NCI-H82 treated with DMSO at 0.1 percent for 48 hours (cell line): ENCODE measurements at regions not wholly inside any gene's neighbourhood (a gene's known extent, or its start where the extent isn't known, plus 50 kb on each side); places are given as distances from the start of the nearest gene placed in this dataset.
"Not testable (repeated sequence)": the region's sequence is repeated elsewhere in the genome, so short reads cannot be mapped to it uniquely, and the experiment has no call there.

Source experiments
- DNase-seq: peaks from one replicate; lab custom pipeline; 2025; ENCODE audit not compliant: unreplicated experiment; lab: John Stamatoyannopoulos, UW

DNA sequence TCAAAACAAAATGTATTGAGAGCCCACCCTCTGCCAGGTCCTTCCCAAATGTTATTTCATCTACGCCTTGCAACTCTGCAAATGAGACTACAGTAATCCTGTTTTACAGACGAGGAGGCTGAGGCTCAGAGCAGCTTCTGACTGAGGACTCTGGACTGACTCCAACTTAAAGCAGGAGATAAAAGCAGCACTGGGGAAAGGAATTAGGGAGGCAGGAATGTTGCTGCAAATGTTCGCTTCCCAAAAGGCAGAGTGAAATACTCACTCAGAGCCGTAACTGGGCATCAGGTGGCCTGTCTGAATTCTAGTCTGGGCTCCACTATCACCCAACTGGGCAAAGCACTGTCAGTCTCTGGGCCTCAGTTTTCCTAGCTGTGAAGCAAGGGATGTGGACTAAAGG lies 94.7 kb upstream of the SRD5A3 start:
- DNase-seq: peak; percentile 68

DNA sequence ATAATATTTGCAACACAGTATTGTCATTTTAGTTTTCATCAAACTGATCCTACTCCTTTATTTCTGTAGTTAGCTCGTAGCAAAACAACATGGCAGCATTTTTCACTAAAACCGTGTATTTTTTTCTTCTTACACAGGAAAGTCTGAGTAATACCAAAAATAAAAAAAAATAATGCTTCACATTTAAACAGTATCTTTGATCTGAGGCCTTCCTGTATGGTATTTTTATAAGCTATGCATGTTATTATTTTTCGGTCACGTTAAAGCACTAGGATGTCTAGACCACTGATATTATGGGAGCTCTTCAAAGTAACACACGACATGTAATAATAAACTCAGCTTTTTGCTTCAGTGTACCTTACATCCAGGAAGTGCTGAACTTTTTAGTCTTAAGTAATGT lies 94.1 kb upstream of the SRD5A3 start:
- no peak for DNase-seq

DNA sequence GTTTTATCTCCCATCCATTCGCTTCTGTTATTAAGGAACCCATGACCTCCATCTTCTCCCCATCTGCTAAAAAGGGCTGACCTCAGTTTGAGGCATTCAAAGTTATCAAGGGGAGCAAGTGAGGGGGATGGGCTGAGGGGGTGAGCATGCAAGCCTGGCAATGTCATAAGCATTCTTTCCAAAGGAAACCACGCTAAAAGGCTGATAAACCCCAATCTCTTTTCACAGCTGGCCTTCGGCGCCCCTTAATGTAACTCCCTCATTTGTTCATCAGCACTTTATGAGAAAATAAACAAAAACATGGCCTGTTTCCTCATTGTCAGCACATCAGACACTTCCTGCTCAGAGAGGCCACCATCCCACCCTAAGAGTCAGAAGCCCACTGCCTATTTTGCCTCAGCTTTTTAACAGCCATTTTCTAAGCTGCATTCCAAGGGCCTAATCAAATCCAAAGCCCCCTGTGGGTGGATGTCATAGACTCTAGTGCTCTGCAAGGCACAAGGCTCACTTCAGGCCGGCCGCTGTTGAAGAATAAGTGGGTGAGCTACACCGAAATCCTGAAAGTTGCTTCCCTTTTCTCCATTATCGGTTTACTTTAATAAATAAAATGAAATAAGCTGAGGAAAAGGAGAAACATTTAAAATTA lies 92.0 kb upstream of the SRD5A3 start:
- no peak for DNase-seq

DNA sequence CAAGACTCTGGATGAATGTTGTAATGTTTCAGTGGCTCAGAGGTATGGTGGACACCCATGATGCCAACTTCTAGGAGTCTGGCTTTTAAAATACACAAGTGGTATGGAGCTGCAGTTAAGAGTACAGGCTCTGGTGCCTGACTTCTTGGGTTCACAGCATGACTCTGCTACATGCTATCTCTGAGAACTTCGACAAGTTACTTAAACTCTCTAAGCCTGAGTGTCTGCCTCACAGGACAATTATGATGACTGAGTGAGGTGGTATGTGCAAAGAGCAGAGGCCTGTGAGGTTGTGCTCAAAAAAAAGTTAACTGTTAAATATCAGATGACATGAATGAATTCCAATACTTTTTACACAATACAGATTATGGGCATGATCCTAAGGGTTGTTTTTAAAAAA lies 90.9 kb upstream of the SRD5A3 start:
- DNase-seq: no peak

DNA sequence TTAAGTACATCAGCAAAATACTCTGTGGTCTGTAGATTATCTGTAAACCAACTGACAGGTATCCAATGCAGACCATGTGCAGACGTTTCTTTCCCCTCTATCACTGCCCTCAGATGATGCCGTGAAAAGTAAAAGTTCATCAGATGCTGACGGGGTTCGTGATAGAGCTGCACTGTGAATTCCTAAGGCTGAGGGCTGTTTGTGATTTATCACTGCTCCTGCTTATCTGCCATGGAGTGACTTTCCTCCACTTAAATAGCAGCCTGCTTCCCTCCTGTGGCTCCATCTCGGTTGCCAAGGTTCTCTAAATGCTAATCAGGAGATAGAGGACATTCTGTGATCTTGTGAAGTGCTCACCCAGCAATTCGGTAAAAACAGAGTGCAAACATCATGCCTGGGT lies 89.3 kb upstream of the SRD5A3 start:
- DNase-seq: no peak

DNA sequence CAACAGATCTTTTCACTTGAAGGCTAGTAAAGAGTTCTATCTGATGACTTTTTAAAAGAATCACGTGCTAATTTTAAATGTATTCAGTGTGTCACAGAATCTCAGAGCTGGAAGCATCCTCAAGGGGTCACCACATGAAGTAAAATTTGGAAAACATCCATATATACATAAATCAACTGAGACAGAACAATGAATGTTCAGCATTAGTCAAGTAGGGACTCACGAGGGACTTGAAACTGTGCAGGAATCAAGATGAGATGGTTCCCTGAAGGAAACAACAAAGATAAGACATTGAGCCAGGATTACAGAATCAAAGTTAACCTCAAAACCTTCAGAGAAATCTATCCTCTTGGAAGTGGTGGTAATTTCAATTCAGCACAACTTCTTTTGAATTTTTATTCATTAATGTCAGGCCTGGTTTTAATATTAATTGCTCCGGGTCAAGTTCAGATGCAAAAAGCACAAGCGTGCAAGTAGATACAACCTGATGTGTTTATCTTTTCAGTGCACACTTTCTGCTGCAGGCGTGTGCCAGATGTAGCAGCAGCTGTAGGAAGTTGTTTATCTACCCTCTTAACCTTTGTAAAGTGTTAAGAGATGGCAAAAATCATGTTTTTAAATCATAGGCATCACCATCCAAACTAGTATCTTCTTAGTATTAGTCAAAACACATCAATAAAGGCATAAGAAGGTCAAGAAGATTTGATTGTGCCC lies 87.7 kb upstream of the SRD5A3 start:
- DNase-seq: no peak

DNA sequence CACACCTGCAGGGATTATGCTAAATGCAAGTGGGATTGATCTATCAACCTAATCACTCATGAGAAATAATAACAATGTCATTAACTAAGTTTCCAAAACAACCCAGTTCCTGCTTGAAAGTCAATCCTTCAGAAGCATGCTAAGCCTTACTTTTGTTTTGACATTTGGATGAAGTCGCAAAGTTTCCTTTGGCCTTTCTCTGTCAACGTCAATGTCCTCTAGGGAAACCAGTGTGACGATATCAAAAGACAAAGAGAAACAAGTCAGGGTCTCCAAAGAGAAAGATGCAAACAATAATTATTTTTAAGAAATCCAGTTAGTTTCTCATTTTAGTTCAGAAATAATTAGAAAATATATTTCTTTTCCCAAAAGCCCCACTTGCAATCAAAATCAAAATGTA lies 86.7 kb upstream of the SRD5A3 start:
- DNase-seq: no peak

DNA sequence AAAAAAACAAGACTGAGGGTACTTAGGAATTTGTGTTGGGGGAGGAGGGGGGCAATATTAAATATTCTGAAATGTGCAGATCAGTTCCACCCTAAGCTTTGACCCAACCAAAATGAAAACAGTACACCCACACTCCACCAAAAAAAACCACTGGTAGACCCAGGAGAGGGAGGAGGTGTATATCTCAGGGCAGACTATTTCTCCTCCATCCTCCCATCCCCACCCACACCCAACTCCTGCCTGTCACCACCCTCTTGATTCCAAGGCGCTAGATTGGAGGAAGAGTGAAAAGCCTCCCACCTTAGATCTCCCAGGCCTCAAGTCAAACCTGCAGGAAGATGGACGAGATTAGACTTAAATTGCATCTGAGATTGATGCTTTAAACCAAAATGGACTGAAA lies 76.6 kb upstream of the SRD5A3 start:
- no peak for DNase-seq

DNA sequence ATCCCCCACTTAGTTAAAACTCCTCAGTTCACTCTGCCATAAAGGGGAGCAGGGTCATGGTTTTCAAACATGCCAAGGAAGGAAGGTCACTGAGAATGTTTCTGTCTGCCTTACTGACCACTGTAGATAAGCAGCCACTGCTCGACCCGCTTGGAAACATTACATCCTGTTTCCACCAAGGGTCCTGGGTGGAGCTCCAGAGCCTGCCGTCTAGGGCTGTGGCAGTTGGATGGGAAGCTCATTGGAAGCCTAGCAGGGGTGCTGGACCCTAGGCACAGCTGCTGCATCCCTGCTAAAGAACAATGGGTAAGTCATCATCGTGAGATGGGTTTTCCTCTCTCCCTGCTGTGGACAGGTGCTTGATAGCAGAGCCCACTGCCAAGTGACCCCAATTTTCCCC lies 76.0 kb upstream of the SRD5A3 start:
- no peak for DNase-seq

DNA sequence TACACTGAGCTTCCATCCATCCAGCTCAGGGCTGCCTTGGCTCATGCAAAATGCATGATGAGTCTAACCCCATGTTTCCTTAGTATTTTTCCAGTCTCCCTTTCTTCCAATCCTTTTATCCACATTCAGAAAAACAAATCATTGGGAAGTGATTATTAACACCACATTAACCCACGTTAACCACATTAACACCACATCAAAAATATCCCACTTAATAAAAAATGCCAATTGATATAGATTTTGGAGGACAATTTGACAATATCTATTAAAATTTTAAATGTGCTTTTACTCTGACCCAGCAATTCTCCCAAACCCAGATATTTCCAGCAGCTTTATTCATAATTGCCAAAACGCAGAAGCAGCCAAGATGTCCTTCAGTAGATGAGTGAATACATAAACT lies 75.6 kb upstream of the SRD5A3 start:
- no peak for DNase-seq

DNA sequence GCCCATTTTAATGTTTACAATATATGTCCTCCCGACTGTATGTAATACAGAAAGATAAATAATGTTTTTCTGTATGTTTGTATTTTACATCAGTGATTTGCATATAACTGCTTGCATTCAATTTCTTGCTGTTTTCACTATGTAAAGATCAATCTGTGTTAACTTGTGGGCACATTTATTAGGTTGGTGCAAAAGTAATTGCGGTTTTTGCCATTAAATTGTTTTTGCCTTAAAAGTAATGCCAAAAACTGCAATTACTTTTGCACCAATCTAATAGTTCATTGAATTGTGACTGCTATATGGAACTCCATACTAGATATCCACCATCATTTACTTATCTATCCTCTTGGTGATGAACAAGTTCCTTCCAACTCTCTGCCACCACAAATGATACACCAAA lies 73.9 kb upstream of the SRD5A3 start:
- no peak for DNase-seq

DNA sequence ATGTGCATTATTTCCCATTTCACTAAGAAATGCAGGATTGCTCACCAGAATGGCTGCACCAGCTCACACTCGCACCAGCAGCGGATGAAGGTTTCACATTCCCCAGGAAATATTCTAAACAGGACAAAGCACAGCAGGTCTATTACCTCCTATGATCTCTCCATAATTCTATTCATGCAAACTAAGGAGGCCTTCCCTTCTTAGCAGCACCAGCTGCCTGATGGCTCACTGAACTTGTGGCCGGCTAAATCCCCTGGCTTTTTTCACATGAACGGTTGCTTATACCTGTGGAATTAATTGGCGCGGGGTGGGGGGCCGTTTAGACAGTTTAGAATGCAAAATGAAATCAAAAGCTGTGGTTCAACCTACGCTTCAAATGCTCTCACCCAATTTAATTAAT lies 73.5 kb upstream of the SRD5A3 start:
- DNase-seq: no peak

DNA sequence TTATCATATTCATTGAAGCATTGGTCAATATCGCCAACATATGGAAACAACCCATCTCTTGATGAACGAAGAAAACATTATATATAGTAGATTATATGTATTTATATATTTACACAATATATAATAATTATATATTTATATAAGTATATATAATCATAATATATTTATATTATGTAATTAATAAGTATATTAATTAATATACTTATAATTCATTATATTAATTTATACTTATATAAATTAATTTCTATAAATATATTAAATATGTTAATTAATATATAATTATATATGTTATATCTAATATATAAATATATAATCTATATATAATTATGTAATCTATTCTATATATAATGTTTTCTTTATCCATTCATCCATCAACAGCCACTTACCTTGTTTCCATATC lies 69.0 kb upstream of the SRD5A3 start:
- DNase-seq: no peak

DNA sequence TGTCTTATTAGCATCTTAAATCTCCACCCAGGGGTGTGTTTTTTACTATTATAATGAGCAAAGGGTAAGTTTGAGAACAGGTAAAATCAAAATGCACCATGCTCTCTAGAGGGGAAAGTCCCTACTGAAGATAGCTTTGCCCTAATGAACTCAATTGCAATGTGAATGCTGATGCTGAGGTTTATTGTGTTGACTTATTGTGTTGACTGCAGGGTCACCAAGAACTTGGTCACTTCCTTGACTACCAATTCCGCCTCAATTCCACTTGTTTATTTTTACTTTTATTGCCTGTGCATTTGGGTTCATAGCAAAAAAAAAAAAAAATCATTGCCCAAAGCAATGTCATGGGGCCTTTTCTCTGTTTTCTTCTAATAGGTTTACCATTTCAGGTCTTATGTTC lies 67.7 kb upstream of the SRD5A3 start:
- no peak for DNase-seq

DNA sequence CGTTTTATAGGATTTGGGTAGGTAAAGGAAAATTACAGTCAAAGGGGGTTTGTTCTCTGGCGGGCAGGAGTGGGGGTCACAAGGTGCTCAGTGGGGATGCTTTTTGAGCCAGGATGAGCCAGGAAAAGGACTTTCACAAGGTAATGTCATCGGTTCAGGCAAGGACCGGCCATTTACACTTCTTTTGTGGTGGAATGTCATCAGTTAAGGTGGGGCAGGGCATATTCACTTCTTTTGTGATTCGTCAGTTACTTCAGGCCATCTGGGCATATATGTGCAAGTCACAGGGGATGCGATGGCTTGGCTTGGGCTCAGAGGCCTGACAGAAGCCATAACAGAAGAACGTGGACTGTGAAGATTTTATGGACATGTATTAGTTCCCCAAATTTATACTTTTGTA lies 65.6 kb upstream of the SRD5A3 start:
- DNase-seq: not testable (repeated sequence)

DNA sequence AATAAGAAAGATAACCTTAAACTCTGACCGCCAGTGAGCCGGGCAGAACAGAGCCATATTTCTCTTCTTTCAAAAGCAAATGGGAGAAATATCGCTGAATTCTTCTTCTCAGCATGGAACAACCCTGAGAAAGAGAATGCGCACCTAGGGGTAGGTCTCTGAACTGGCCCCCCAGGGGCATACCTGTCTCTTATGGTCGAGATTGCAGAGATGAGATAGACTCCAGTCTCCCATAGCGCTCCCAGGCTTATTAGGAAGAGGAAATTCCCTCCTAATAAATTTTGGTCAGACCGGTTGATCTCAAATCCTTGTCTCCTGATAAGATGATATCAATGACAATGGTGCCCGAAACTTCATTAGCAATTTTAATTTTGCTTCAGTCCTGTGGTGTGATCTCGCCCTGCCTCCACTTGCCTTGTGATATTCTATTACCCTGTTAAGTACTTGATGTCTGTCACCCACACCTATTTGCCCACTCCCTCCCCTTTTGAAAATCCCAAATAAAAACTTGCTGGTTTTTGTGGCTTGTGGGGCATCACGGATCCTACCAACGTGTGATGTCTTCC lies 64.8 kb upstream of the SRD5A3 start:
- DNase-seq: not testable (repeated sequence)

DNA sequence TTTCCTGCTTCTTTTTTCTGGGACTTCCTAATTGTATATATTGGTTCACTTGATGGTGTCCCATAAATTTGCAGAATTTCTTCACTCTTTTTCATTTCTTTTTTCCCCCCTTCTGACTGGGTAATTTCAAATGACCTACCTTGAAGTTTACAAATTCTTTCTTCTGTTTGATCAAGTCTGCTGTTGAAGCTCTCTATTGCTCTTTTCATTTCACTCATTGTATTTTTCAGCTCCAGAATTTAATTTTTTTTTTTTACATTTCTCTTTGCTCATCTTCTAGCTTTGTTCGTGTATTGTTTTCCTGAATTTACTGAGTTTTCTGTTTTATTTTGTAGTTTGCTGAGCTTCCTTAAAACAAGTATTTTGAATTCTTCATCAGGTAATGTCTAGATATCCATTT lies 61.7 kb upstream of the SRD5A3 start:
- DNase-seq: no peak

DNA sequence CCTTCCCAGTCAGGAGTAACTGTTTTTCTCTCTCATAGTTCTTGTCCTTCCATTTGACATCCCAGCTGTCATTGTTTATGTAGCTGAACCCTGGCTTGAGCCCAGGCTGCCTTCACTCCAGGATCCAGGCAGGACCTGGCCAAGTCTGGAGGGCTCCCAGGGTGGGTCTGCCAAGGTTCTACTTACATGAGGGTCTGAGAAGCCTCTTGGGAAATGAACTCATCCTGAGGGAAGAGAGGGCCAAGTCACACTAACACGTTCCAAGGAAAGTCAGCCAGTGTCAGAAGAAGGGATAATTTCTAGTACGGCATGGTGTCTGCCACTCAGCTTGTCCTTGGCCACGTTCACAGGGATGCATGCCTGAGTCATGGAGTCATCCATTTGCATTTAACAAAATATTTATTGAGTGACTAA lies 54.8 kb upstream of the SRD5A3 start:
- no peak for DNase-seq

DNA sequence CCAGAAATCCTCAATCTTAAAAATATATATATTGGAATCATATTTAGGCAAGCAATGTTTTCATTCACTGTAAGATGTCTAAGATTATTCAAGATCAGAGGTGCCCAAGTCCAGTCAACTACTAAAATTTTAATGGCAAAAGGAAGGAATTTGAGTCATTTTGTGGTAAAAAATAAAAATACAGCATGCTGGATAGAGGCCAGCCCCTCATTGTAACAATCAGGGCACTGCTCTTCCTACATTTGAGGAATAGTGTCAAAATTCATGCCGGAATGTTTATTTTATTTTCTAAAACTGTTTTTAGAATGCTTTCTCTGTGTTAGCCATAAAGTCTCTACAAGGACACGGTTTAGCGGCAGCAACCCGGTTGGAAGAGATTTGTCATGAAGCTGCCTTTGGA lies 49.9 kb upstream of the SRD5A3 start:
- no peak for DNase-seq
